ENCODE measurements at regions not wholly inside any gene's neighbourhood (a gene's known extent, or its start where the extent isn't known, plus 50 kb on each side); places are given as distances from the start of the nearest gene placed in this dataset.

GRCh38 chr14:76580967-76581366 is 180.3 kb upstream of the VASH1 start:
- no peak for TF ChIP-seq CTCF (IDR thresholded peaks at IDR 0.05; ENCODE audit: low read depth, low read length)
- no peak for TF ChIP-seq EZH2phosphoT487 (IDR thresholded peaks at IDR 0.05; ENCODE audit: low read depth)

Data from OCI-LY3 (cell line).